KMS-11 (cell line): ENCODE measurements at regions not wholly inside any gene's neighbourhood (a gene's known extent, or its start where the extent isn't known, plus 50 kb on each side); places are given as distances from the start of the nearest gene placed in this dataset.

ENCODE experiments used
- H2AFZ ChIP-seq: fragments of 200-600 bp; sonication (generic); 2 replicates; pipeline ENCODE4 v1.6.1; 2016; ENCODE audit warnings: antibody characterized with exemption, mixed run types, low read depth
- H3K27ac ChIP-seq: fragments of 200-600 bp; sonication (generic); 2 replicates; pipeline ENCODE4 v1.6.1; 2016; ENCODE audit warnings: mild to moderate bottlenecking, mixed run types
- H3K27me3 ChIP-seq: fragments of 200-600 bp; sonication (generic); 2 replicates; pipeline ENCODE4 v1.6.1; 2017; ENCODE audit warnings: mild to moderate bottlenecking, low read depth, mixed run types, moderate library complexity; ENCODE audit not compliant: insufficient read depth
- H3K36me3 ChIP-seq: fragments of 200-600 bp; sonication (generic); 2 replicates; pipeline ENCODE4 v1.6.1; 2017; ENCODE audit warnings: mild to moderate bottlenecking, mixed run types; ENCODE audit not compliant: insufficient read depth
- H3K4me1 ChIP-seq: fragments of 200-600 bp; sonication (generic); 2 replicates; pipeline ENCODE4 v1.6.1; 2016; ENCODE audit warnings: mild to moderate bottlenecking, low read depth, mixed run types; ENCODE audit not compliant: poor library complexity, severe bottlenecking
- H3K4me2 ChIP-seq: fragments of 200-600 bp; sonication (generic); 2 replicates; pipeline ENCODE4 v1.7.0; 2016; ENCODE audit warnings: mild to moderate bottlenecking, mixed run types
- H3K4me3 ChIP-seq: fragments of 200-600 bp; sonication (generic); IDR thresholded peaks from 2 replicates; pipeline ENCODE4 v1.6.1; 2017; ENCODE audit warnings: low read depth, low read length, mixed read lengths; ENCODE audit not compliant: insufficient read depth
- H3K79me2 ChIP-seq: fragments of 200-600 bp; sonication (generic); 2 replicates; pipeline ENCODE4 v1.6.1; 2016; ENCODE audit warnings: low read depth, mixed run types; ENCODE audit not compliant: insufficient read depth
- H3K9ac ChIP-seq: fragments of 200-600 bp; sonication (generic); 2 replicates; pipeline ENCODE4 v1.6.1; 2016; ENCODE audit warnings: mild to moderate bottlenecking, mixed run types
- H4K20me1 ChIP-seq: fragments of 200-600 bp; sonication (generic); 2 replicates; pipeline ENCODE4 v1.6.1; 2016; ENCODE audit warnings: mild to moderate bottlenecking, mixed run types; ENCODE audit not compliant: insufficient read depth
- CTCF ChIP-seq: fragments of 200-600 bp; sonication (generic); conservative IDR thresholded peaks from 2 replicates; pipeline ENCODE4 v1.6.1; 2017; ENCODE audit warnings: low read depth, mild to moderate bottlenecking, antibody characterized with exemption, low read length, moderate library complexity, mixed read lengths

- no peaks in the 10 kb centered on the region for H4K20me1 ChIP-seq
- H3K79me2 ChIP-seq, result no peaks in the 10 kb centered on the region
- no peak overlapping the region for H3K4me2 ChIP-seq
- H3K36me3 ChIP-seq, result no peaks in the 10 kb centered on the region
- H3K27me3 ChIP-seq, result no peaks in the 10 kb centered on the region
- no peak overlapping the region for H2AFZ ChIP-seq
- H3K4me3 ChIP-seq, result no peak overlapping the region
- H3K4me1 ChIP-seq, result no peaks in the 10 kb centered on the region
- no peak overlapping the region for H3K27ac ChIP-seq
- H3K9ac ChIP-seq, result no peak overlapping the region
- no peak for TF ChIP-seq CTCF
Measured at GRCh38 chr7:23927709-23928417, 217.8 kb downstream of the STK31 start.

GRCh38 chr7:23928418-23928775, 218.4 kb downstream of the STK31 start:
- H3K4me2 ChIP-seq, result no peak overlapping the region
- no peak overlapping the region for H3K9ac ChIP-seq
- no peak overlapping the region for H2AFZ ChIP-seq
- H3K4me1 ChIP-seq, result no peaks in the 10 kb centered on the region
- H3K27me3 ChIP-seq, result no peaks in the 10 kb centered on the region
- no peak overlapping the region for H3K4me3 ChIP-seq
- TF ChIP-seq CTCF, result no peak
- H4K20me1 ChIP-seq, result no peaks in the 10 kb centered on the region
- H3K36me3 ChIP-seq, result no peaks in the 10 kb centered on the region
- H3K79me2 ChIP-seq, result no peaks in the 10 kb centered on the region
- no peak overlapping the region for H3K27ac ChIP-seq

DNA sequence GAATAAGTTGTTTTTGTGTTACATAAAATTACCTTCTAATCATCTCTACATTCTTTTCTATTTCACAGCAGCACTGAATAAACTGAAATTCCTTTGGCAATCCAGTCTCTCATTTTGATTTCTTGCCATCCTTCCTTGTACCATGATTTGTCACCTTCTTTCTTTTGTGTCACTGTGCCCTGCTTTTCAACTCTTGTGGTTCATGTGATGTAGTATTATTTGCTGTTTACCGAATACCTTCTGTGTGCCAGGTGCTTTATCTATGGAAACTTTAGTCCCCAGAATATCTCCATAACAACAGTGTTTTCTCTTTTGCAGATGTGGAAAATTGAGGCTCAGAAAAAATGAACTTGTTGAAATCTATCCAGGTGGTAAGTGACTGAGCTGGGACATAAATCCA, 220.3 kb downstream of the STK31 start:
- TF ChIP-seq CTCF, result no peak
- Histone ChIP-seq H3K27ac (no peak overlapping the region), H4K20me1 (no peaks in the 10 kb centered on the region), H3K27me3 (no peaks in the 10 kb centered on the region), H3K4me1 (no peaks in the 10 kb centered on the region), H3K9ac (no peak overlapping the region), H3K4me3 (no peak overlapping the region), H3K4me2 (no peak overlapping the region), H3K79me2 (no peaks in the 10 kb centered on the region), H3K36me3 (no peaks in the 10 kb centered on the region), H2AFZ (no peak overlapping the region)

GRCh38 chr7:23931633-23932032, 221.6 kb downstream of the STK31 start:
- H3K4me2 ChIP-seq, result no peak overlapping the region
- no peaks in the 10 kb centered on the region for H3K27me3 ChIP-seq
- no peak overlapping the region for H3K4me3 ChIP-seq
- no peak overlapping the region for H2AFZ ChIP-seq
- no peaks in the 10 kb centered on the region for H3K4me1 ChIP-seq
- H4K20me1 ChIP-seq, result no peaks in the 10 kb centered on the region
- no peak overlapping the region for H3K27ac ChIP-seq
- no peaks in the 10 kb centered on the region for H3K36me3 ChIP-seq
- H3K9ac ChIP-seq, result no peak overlapping the region
- TF ChIP-seq CTCF, result no peak
- no peaks in the 10 kb centered on the region for H3K79me2 ChIP-seq
